HG03558 (cell line): ENCODE measurements at regions not wholly inside any gene's neighbourhood (a gene's known extent, or its start where the extent isn't known, plus 50 kb on each side); places are given as distances from the start of the nearest gene placed in this dataset.
"Not testable (repeated sequence)": the region's sequence is repeated elsewhere in the genome, so short reads cannot be mapped to it uniquely, and the experiment has no call there.

ENCODE experiments used
- ATAC-seq: cut with Tn5 transposase; IDR thresholded peaks from one replicate; pipeline ENCODE4 v1.9.1; 2021; ENCODE audit warnings: moderate number of reproducible peaks; ENCODE audit not compliant: unreplicated experiment; ENCODE audit errors: extremely low read depth

DNA sequence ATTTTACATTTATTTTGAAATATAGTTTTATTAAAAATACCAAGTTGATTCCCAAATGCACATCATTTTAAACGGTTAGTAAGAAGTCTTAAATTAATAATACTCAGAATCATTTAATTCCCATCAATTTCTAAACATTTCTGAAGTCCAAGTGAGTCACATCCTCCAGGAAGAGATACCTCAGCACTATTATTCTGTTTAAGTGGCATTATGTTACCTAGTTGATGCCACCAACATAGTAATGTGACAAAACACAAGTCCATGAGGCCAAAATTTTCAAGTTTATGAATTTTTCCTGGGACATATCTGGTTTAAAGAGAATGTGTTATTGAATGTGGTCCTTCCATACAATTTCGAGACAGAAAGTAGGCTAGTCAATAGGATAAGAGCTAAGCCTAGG lies 1348.3 kb upstream of the CDH9 start:
- no peak for ATAC-seq

DNA sequence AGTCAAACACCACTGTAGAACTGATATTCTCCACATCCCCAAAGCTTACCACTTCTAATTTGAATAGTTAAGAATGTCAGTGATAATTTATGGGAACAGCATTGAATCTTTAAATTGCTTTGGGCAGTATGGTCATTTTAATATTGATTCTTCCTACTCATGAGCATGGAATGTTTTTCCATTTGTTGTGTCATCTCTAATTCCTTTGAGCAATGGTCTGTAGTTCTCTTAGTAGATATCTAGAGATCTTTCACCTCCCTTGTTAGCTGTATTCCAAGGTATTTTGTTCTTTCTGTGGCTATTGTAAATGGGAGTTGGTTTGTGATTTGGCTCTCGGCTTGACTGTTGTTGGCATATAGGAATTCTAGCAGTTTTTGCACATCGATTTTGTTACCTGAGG lies 1341.8 kb upstream of the CDH9 start:
- ATAC-seq, result no peak

DNA sequence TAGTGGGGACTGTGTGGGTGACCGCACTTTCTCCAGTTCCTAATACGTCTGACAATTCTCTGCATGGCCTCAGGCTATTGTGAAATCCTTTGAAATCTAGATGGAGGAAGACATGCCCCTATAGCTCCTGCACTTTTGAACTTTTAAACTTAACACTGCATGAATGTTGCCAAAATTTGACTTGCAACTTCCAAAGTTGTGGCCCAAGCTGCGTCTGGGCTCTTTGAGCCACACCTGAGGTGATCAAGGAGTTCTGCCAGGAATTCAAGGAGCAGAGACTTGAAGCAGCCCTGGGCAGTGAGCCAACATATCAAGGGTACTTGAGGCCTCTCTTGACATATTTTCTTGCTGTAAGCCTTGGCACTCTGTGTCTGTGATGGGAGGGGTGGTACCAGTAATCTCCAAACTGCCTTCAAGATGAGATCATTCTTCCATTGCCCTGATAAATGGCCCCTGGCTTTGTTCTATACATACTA lies 1336.1 kb upstream of the CDH9 start:
- ATAC-seq, result no peak

DNA sequence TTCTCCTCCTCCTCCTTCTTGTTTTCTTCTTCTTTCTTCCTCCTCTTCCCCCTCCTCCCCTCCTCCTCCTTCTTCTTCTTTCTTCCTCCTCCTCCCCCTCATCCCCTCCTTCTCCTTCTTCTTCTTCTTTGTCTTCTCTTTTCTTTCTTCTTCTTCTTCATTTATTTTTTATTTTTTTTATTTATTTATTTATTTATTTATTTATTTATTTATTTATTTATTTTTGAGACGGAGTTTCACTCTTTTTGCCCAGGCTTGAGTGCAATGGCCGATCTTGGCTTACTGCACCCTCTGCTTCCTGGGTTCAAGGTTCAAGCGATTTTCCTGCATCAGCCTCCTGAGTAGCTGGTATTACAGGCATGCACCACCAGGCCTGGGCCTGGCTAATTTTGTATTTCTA lies 1332.5 kb upstream of the CDH9 start:
- no peak for ATAC-seq

DNA sequence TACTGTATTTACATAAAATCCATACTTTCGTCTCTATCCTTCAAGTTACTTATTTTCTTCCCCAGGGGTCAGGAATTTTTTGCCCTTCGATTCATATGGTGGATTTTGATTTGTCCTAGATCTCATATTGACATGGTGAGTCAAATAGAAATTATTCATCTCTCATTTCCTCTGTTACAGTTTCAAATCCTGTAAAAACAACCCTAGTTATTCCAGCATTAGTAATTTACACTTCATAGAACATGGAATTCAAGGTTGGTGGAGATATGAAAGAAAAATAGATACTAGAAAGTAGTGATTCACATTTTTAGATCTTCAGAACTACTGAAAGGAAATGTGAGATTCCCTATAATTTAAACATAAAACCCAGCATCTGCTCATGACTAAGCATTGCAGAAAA lies 1331.0 kb upstream of the CDH9 start:
- ATAC-seq, result no peak

DNA sequence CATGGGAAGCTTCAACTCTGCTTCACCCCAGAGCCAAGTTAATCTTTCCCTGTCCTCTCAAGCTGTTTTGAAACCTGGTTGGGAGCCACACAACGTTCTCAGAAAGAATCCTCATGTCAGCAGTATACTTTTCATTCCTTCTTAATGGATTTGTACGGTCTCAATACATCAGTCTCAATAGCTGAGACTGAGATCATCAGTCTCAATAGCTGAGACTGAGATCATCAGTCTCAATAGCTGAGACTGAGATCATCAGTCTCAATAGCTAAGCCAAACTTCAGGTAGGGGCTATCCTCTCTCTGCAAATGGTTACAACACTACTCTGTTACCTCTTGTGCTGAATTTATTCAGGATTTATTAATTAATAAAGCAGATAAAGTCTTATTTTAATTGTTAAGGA lies 1317.4 kb upstream of the CDH9 start:
- ATAC-seq, result no peak

DNA sequence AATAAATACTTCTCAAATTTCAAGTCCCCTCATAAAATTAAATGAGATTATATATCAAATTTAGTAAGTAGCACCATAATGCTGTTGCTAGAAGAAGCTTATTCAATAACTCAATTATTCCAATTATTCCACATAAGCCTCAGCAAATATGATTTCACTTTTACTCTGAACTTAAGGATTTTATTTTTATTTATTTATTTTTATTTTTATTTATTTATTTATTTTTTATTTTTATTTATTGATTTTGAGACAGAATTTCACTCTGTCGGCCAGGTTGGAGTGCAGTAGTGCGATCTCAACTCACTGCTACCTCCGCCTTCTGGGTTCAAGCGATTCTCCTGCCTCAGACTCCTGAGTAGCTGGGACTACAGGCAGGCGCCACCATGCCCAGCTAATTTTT lies 1308.3 kb upstream of the CDH9 start:
- no peak for ATAC-seq

DNA sequence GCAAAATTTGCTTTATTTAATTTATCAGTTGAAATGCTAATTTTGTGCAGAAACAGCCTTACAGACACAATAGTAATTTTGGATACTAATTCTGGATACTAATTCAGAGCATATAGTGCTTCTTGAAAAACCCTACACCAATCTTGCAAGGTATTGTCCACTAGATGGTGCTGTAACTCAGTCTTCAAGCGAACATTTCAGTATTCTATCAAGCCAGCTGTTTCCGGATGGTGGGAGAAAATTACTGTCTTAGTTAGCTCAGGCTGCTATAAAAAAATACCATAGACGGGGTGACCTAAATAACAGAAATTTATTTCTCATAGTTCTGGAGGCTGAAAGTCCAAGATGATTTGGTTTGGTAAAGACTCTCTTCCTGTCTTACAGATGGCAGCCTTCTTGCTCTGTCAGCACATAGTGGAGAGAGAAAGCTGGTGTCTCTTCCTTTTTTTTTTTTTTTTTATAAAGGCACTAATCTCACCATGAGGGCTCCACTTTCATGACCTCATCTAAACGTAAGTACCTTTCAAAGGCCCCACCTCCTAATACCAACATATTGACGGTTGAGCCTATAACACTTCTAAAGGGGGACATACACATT lies 1306.5 kb upstream of the CDH9 start:
- no peak for ATAC-seq

DNA sequence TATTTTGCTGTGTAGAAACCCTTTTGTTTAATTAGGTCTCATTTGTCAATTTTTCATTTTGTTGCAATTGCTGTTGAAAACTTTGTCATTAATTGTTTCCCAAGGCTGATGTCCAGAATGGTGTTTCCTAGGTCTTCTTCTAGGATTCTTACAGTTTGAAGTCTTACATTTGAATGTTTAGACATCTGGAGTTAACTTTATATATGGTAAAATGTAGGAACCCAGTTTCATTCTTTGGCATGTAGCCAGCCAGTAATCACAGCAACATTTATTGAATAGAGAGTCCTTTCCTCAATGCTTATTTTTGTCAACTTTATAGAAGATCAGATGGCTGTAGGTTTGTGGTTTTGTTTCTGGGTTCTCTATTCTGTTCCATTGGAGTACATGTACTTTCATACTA lies 1290.8 kb upstream of the CDH9 start:
- ATAC-seq, result no peak

DNA sequence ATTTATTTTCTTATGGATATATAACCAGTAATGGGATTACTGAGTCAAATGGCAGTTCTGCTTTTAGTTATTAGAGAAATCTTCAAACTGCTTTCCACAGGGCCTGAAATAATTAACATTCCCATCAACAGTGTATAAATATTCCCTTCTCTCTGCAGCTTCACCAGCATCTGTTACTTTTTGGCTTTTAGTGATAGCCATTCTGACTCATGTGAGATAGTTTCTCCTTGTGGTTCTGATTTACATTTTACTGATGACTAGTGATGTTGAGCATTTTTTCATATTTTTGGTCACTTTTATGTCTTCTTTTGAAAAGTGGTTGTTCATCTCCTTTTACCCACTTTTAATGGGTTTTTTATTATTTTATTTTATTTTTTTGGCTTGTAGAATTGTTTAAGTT lies 1290.3 kb upstream of the CDH9 start:
- no peak for ATAC-seq

DNA sequence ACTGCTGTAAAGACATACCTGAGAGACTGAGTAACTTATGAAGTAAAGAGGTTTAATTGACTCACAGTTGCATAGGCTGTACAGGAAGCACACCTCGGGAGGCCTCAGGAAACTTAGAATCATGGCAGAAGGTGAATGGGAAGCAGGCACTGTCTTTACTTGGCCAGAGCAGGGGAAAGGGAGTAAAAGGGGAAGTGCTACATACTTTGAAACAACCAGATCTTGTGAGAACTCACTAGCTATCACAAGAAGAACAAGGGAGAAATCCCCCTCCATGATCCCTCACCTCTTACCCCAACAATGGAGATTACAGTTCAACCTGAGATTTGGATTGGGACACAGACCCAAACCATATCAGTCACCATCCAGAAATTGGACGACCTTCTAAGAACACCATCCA lies 1285.8 kb upstream of the CDH9 start:
- no peak for ATAC-seq

DNA sequence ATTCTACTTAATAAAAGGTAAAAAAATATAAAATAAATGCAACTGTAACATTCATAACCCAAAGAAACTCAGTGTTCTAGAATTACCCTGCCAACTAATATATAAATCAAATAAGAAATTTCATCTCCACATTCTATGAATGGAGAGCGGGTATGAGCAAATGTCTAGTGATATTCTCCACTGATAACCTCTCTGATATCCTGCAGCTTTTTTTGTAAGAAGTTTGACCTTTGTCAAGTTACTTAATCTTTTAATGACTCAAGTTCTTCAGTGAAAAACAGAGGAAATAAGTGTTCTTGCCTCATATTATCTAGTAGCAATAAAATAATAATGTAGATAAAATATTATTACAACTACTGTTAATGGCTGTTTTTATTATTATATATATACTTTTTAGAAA lies 1275.6 kb upstream of the CDH9 start:
- ATAC-seq, result no peak

DNA sequence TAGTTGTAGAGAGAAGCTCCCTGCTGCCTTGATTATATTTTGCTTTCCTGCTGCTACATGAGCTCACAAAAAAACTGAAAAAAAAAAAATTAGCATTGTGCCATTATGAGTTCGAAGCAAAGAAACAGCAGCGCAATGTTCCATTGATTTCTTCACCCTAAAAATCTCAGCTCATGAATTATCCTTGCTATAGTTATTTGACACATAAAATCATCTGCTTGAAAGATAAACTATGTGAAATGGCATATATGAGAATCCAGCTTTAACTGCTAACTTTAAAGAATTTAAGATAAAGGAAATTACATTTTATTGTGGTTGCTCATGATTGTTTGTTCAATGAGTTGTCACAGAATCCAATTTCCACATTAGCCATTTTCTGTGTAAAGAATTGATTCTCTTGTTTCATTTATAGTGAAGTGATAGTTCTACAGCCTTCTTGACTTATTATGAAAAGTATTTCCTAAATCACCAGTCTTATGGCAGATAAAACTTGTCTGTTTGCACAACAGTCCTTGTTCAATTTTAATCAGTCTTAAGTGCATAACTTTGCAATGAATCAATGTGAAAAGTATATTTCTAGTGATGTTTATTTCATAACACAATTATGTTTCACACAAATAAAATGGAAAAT lies 1275.0 kb upstream of the CDH9 start:
- no peak for ATAC-seq

DNA sequence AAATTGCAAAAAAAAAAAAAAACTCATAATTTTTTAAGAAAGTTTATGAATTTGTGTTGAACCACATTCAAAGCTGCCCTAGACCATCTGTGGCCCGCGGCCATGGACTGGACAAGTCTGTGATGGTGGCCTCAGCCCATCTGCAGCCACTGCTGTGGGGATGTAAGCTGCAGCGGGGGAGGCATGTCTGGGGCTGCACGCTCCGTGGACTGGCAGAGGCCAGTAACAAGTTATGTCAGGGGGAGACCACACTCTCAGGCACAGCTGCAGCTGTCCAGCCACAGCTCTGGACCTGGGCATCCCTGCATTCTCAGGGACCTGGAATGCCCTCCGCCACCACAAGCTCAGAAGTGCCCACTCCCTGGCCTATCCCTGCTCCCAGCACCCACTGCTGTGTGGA lies 1272.3 kb upstream of the CDH9 start:
- ATAC-seq, result no peak

DNA sequence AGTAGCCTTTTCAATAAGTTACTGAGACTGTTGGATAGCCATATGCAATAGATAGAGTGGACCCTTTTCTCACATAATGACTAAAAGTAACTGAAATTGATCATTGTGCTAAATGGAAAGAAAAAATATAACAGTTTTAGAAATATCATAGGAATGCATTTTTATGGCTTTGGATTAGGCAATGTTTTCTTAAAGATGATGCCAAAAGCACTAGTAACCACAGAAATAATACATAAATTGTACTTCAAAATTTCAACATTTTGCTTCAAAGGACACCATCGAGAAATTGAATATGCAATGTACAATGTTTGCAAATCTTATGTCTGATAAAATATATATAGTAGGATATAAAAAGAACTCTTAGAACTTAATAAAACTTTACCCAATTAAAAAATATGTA lies 1267.5 kb upstream of the CDH9 start:
- ATAC-seq, result no peak

DNA sequence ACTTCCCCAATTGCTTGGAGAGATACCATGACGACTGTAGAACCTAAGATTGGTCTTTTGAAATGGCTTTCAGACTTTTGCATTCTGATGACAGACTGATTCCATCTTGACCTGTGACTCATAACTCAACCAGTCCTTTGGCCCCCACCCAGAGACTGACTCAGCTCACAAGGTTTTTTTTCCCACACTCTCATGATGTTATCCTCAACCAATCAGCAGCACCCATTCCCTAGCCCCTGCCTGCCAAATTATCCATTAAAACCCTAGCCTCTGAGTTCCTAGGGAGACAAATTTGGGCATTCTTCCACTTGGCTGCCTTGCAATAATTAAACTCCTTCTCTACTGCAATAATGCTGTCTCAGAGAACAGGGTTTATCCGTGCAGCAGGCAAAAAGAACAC lies 1263.3 kb upstream of the CDH9 start:
- no peak for ATAC-seq

DNA sequence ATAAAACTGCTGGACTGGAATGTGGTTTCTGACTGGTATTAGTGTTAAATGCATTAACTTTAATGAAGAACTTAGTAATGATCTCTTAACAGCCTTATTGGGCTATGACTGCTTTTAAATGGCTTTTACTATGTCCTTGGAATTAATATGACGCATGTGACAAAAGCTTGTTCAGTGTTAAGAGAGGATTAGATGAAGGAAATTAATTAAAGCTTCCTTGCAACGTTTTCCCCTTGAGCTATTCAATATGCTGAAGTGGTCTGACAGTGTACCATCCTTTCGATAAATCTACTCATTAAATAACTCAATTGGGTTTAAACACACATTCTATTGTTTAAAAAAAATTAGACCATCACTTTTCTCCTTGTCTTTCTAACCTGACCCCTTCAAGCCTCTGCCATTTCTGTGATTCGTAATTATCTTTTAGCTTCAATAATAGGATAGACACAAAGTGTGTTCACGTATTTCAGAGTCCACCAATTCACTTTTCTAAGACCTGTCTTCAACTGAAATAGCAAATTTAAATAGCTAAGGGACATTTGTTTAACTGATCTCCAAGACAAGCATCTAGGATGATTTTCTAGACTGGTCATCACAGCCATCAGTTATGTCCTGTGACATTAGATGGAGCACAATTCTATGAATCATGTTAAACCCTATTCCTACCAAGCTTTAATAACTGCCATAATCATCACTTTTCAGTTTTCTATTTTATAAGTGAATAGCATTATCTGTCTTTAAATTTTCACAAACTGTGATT lies 1258.0 kb upstream of the CDH9 start:
- ATAC-seq, result no peak

DNA sequence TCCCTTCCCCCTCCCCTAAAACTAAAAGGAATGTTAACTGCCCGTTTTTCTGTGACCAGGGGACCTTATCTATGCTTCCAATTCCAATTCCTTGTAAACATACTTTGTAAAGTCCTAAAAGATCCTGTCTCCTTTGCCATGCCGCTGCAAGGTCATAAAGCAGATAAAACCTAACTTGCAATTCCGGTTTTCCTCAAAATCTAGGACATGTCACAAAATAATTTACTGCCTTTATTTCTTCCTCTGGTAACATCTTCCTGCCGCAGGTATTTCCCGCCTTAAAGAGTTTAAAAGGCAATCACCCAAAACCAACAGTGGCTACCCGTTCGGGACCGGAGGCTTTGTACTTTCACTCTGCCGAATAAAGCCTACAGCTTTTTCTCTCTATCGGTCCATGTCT lies 1248.6 kb upstream of the CDH9 start:
- not testable (repeated sequence) for ATAC-seq

DNA sequence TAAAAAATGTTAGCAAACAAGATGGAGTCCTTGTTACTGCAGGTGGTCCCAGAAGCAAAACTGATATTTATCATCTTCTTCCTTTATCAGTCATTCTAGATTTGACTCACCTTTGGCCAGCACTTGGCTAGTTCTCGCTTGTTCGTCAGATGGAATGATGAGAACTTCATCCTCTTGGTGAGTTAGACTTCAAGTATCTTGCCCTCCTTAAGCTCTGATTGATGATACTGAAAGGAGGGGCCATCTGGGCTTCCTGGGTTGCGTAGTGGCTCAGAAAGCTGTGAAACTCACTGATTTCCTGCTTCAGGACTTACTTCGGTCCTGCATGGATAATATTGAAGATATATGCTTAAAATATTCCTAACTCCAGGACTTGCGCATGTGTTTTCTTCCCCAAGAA lies 1248.2 kb upstream of the CDH9 start:
- no peak for ATAC-seq

DNA sequence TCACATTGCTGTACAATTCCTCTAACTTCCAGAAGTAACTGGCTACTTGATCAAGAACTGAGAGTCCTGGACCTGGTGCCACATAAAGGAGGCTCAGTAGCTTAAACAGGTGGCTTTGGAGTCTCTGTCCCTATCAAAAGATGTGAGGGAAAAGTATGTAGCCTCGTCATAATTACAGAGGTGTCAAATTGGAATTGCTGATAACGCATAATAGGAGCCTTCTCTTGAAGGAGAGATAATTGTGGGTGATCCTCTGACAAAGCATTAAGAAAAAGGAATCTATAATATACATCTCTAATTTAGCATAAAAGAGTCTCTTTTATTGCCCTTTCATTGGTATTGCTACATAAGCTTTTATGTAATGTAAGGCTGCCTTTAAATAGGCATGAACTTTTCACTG lies 1246.4 kb upstream of the CDH9 start:
- no peak for ATAC-seq

DNA sequence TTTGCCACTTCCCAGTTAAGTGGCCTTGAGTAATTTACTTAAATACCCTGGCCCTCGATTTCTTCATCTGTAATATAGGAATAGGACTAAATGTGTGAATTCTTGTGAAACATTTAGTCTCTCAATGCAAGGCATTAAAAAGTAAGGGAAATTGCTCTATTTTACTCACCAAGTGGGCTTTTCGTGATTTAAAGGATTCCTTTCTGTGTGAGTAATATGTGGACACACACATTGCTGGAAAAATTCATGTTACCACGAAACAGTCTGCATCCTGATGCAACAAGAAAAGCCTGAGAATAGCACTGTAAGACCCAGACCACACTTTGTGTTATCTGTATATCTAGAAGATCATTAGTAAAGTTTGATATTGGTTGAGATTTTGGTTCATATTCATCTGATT lies 1243.0 kb upstream of the CDH9 start:
- ATAC-seq, result no peak

DNA sequence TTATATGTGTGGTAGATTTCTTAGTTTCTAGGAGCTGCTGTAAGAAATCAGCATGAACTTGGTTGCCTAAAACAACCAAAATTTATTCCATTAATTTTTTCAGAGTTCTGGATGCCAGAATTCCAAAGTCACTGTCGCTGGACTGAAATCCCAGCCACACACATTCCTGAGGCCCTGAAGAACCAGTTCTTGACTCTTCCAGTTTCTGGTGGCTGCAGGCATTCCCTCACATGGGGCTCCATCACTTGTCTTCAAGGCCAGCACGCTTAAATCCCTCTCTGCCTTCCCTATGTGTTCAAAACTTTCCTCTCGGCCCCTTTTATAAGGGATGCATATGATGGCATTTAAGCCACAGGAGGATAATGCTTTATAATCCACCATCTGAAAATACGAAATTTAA lies 1237.5 kb upstream of the CDH9 start:
- no peak for ATAC-seq
